KMS-11 (cell line): ENCODE measurements at regions not wholly inside any gene's neighbourhood (a gene's known extent, or its start where the extent isn't known, plus 50 kb on each side); places are given as distances from the start of the nearest gene placed in this dataset.

Experiments
- H2AFZ ChIP-seq: fragments of 200-600 bp; sonication (generic); 2 replicates; pipeline ENCODE4 v1.6.1; 2016; ENCODE audit warnings: antibody characterized with exemption, mixed run types, low read depth
- H3K27ac ChIP-seq: fragments of 200-600 bp; sonication (generic); 2 replicates; pipeline ENCODE4 v1.6.1; 2016; ENCODE audit warnings: mild to moderate bottlenecking, mixed run types
- H3K27me3 ChIP-seq: fragments of 200-600 bp; sonication (generic); 2 replicates; pipeline ENCODE4 v1.6.1; 2017; ENCODE audit warnings: mild to moderate bottlenecking, low read depth, mixed run types, moderate library complexity; ENCODE audit not compliant: insufficient read depth
- H3K36me3 ChIP-seq: fragments of 200-600 bp; sonication (generic); 2 replicates; pipeline ENCODE4 v1.6.1; 2017; ENCODE audit warnings: mild to moderate bottlenecking, mixed run types; ENCODE audit not compliant: insufficient read depth
- H3K4me1 ChIP-seq: fragments of 200-600 bp; sonication (generic); 2 replicates; pipeline ENCODE4 v1.6.1; 2016; ENCODE audit warnings: mild to moderate bottlenecking, low read depth, mixed run types; ENCODE audit not compliant: poor library complexity, severe bottlenecking
- H3K4me2 ChIP-seq: fragments of 200-600 bp; sonication (generic); 2 replicates; pipeline ENCODE4 v1.7.0; 2016; ENCODE audit warnings: mild to moderate bottlenecking, mixed run types
- H3K4me3 ChIP-seq: fragments of 200-600 bp; sonication (generic); IDR thresholded peaks from 2 replicates; pipeline ENCODE4 v1.6.1; 2017; ENCODE audit warnings: low read depth, low read length, mixed read lengths; ENCODE audit not compliant: insufficient read depth
- H3K79me2 ChIP-seq: fragments of 200-600 bp; sonication (generic); 2 replicates; pipeline ENCODE4 v1.6.1; 2016; ENCODE audit warnings: low read depth, mixed run types; ENCODE audit not compliant: insufficient read depth
- H3K9ac ChIP-seq: fragments of 200-600 bp; sonication (generic); 2 replicates; pipeline ENCODE4 v1.6.1; 2016; ENCODE audit warnings: mild to moderate bottlenecking, mixed run types
- H4K20me1 ChIP-seq: fragments of 200-600 bp; sonication (generic); 2 replicates; pipeline ENCODE4 v1.6.1; 2016; ENCODE audit warnings: mild to moderate bottlenecking, mixed run types; ENCODE audit not compliant: insufficient read depth
- TF ChIP-seq, protein P1 (sequence below): fragments of 200-600 bp; sonication (generic); conservative IDR thresholded peaks from 2 replicates; pipeline ENCODE4 v1.6.1; 2017; ENCODE audit warnings: low read depth, mild to moderate bottlenecking, antibody characterized with exemption, low read length, moderate library complexity, mixed read lengths

DNA sequence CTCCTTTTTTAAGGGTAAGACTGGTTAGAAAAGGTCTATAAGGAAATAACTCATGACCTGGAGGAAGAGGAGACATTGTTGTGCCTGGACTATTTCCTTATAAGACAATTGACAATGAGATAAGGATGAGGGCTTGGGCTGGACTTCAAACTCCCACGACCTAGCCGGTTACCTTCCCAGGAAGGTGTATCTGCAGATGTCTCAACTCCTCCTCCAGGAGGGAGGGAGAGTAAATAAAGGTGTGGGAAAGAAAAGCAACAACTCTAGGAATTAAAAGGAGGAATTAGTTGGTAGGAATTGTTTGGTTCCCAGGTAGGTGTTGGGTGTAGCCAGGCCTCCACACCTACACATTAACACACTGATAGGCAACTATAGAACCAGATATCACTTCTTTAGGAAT lies 97.8 kb upstream of the TBL1XR1 start:
- H3K27me3 ChIP-seq: no peaks in the 10 kb centered on the region
- H3K4me2 ChIP-seq: no peak overlapping the region
- H3K79me2 ChIP-seq: no peaks in the 10 kb centered on the region
- H3K4me1 ChIP-seq: no peaks in the 10 kb centered on the region
- H3K27ac ChIP-seq: no peak overlapping the region
- TF ChIP-seq, protein P1, sequence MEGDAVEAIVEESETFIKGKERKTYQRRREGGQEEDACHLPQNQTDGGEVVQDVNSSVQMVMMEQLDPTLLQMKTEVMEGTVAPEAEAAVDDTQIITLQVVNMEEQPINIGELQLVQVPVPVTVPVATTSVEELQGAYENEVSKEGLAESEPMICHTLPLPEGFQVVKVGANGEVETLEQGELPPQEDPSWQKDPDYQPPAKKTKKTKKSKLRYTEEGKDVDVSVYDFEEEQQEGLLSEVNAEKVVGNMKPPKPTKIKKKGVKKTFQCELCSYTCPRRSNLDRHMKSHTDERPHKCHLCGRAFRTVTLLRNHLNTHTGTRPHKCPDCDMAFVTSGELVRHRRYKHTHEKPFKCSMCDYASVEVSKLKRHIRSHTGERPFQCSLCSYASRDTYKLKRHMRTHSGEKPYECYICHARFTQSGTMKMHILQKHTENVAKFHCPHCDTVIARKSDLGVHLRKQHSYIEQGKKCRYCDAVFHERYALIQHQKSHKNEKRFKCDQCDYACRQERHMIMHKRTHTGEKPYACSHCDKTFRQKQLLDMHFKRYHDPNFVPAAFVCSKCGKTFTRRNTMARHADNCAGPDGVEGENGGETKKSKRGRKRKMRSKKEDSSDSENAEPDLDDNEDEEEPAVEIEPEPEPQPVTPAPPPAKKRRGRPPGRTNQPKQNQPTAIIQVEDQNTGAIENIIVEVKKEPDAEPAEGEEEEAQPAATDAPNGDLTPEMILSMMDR: no peak
- H3K9ac ChIP-seq: no peak overlapping the region
- H3K4me3 ChIP-seq: no peak overlapping the region
- no peaks in the 10 kb centered on the region for H4K20me1 ChIP-seq
- no peaks in the 10 kb centered on the region for H3K36me3 ChIP-seq
- no peak overlapping the region for H2AFZ ChIP-seq

DNA sequence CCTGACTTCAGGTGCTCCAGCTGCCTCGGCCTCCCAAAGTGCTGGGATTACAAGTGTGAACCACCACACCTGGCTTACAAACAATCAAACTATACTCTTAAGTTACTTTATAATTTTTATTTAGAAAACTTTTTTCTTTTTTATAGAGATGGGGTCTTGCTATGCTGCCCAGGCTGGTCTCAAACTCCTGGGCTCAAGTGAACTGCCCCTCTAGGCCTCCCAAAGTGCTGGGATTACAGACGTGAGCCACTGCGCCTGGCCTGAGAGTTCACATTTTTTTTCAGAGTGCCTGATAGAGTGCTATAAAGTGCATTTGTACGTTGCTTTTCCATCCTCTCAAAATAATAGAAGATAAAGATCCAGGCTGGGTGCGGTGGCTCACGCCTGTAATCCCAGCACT lies 102.0 kb upstream of the TBL1XR1 start:
- no peaks in the 10 kb centered on the region for H3K4me1 ChIP-seq
- H4K20me1 ChIP-seq: no peaks in the 10 kb centered on the region
- no peak overlapping the region for H3K4me3 ChIP-seq
- no peak overlapping the region for H3K9ac ChIP-seq
- H3K79me2 ChIP-seq: no peaks in the 10 kb centered on the region
- TF ChIP-seq, protein P1: no peak
- H3K4me2 ChIP-seq: no peak overlapping the region
- H3K36me3 ChIP-seq: no peaks in the 10 kb centered on the region
- H3K27ac ChIP-seq: no peak overlapping the region
- H3K27me3 ChIP-seq: no peaks in the 10 kb centered on the region
- no peak overlapping the region for H2AFZ ChIP-seq

DNA sequence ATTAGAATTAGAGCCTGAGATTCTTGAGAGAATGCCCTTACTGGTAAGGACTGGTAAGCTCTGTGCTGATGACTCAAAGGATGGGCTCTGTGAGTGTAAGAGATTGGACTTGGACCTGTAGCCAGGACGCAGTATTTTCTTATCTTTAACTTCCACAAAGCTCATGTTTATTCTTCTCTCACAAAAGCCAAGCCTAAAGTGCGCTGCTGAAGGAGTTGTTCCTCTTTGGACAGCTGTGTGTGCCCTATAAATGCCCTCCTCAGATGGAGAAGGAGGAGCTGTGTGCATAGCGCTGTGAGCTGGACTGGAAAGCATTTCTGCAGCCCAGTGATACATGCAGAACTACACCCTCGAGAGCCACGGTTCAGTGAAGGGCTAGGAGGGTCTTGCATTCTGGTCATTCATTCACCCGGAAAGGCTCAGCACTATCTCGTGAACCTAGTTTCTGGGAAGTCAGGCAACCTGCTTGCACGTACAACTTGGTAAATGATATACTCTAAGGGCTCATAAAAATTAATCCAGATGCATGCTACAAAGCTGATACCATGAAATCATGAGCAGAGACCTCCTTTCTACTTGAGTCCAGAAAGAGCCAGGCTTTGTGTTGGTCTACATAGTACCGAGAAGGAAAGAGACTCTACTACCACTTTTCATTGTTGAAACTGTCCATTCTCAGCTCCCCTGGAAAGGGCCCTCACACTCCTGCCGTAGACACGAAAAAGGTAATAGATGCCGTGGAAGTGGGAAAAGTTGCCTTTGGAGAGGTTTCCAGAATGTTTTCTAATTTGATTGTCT lies 103.0 kb upstream of the TBL1XR1 start:
- Histone ChIP-seq H3K4me2 (no peak overlapping the region), H3K36me3 (no peaks in the 10 kb centered on the region), H3K79me2 (no peaks in the 10 kb centered on the region), H3K27me3 (no peaks in the 10 kb centered on the region), H3K4me3 (no peak overlapping the region), H3K4me1 (no peaks in the 10 kb centered on the region), H3K9ac (no peak overlapping the region), H2AFZ (no peak overlapping the region), H3K27ac (no peak overlapping the region), H4K20me1 (no peaks in the 10 kb centered on the region)
- TF ChIP-seq, protein P1: no peak

DNA sequence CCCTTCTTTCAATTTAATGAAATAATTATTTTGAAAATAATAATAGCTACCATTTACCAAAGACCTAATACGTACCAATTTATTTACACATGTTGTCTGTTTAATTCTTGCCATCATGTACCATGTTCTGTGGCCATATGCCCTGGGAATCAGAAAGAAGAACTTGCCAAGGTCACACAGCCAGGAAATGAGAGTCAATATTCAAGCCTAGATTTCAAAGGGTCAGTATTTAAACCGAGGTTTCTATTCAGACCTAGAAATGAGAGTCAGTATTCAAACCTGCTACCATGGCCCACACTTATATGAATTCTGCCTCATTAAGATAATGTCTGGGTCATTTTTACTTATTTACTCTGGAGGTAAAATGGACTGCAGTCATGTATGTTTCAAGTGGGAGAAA lies 103.6 kb upstream of the TBL1XR1 start:
- no peak overlapping the region for H3K4me3 ChIP-seq
- no peaks in the 10 kb centered on the region for H3K36me3 ChIP-seq
- no peak overlapping the region for H3K4me2 ChIP-seq
- H3K79me2 ChIP-seq: no peaks in the 10 kb centered on the region
- TF ChIP-seq, protein P1: no peak
- H2AFZ ChIP-seq: no peak overlapping the region
- no peaks in the 10 kb centered on the region for H4K20me1 ChIP-seq
- no peak overlapping the region for H3K27ac ChIP-seq
- no peaks in the 10 kb centered on the region for H3K27me3 ChIP-seq
- H3K4me1 ChIP-seq: no peaks in the 10 kb centered on the region
- H3K9ac ChIP-seq: no peak overlapping the region
